ENCODE measurements at regions not wholly inside any gene's neighbourhood (a gene's known extent, or its start where the extent isn't known, plus 50 kb on each side); places are given as distances from the start of the nearest gene placed in this dataset.

GRCh38 chr10:121108051-121108450, 256.9 kb downstream of the WDR11 start:
- 38% methylated on average over 3 of the region's 3 CpGs for WGBS (ENCODE audit: insufficient coverage, insufficient replicate concordance, low lambda C conversion rate, missing lambda C conversion rate)
- no TSS peak for BruUV-seq (replicated peaks)
- no peaks in the 10 kb centered on the region for H3K79me2 ChIP-seq (ENCODE audit: control insufficient read depth, insufficient read depth, low read length)

More at GRCh38 chr10:121108051-121108450, 256.9 kb downstream of the WDR11 start:
- in situ Hi-C loops (cut with MboI), result no loop called here
- H3K9ac ChIP-seq (ENCODE audit: control insufficient read depth, insufficient read depth, low read length), result no peak overlapping the region
- H3K36me3 ChIP-seq (ENCODE audit: control insufficient read depth in 2 of 2, insufficient read depth in 2 of 2, low read length in 1 of 2), result no peaks in the 10 kb centered on the region
- no peak overlapping the region for H2AFZ ChIP-seq (ENCODE audit: control insufficient read depth, low read depth, low read length)
- ChIA-PET SMC1A (ENCODE audit: uncharacterized antibody, unreplicated experiment) (no interaction called here), CTCF (no interaction called here), RAD21 (ENCODE audit: unreplicated experiment) (no interaction called here), POLR2A (no interaction called here)
- TF ChIP-seq RBBP5 (conservative IDR thresholded peaks at IDR 0.05), result no peak
- no peak for TF ChIP-seq ZNF24 (IDR thresholded peaks at IDR 0.05)
- TF ChIP-seq HCFC1 (IDR thresholded peaks at IDR 0.05; ENCODE audit: low read length), result no peak
- TF ChIP-seq RCOR1 (conservative IDR thresholded peaks at IDR 0.05; ENCODE audit: low read depth, low read length), result no peak
- no peak for TF ChIP-seq SIX5 (IDR thresholded peaks at IDR 0.05; ENCODE audit: low read depth, low read length, severe bottlenecking)
- TF ChIP-seq SMAD1 (IDR thresholded peaks at IDR 0.05; ENCODE audit: low read depth, partially characterized antibody), result no peak
- TF ChIP-seq CEBPZ (IDR thresholded peaks at IDR 0.05; ENCODE audit: low read depth, low read length), result no peak
- TF ChIP-seq NR2C1 (IDR thresholded peaks at IDR 0.05), result no peak
- TF ChIP-seq HDGF (IDR thresholded peaks at IDR 0.05), result no peak
- no peak for TF ChIP-seq SMARCA5 (IDR thresholded peaks at IDR 0.05)
- no peak for TF ChIP-seq YBX1 (IDR thresholded peaks at IDR 0.05)
- TF ChIP-seq MYC (IDR thresholded peaks at IDR 0.05; ENCODE audit: insufficient read depth, insufficient read length, insufficient replicate concordance, low read length, severe bottlenecking), result no peak
- TF ChIP-seq TAF1 (IDR thresholded peaks at IDR 0.05; ENCODE audit: borderline replicate concordance, low read depth, low read length), result no peak
- TF ChIP-seq POLR2AphosphoS2 (IDR thresholded peaks at IDR 0.05; ENCODE audit: low read depth, low read length), result no peak
- TF ChIP-seq JUND (IDR thresholded peaks at IDR 0.05; ENCODE audit: low read depth, low read length), result no peak
- TF ChIP-seq PAX8 (IDR thresholded peaks at IDR 0.05), result no peak
- TF ChIP-seq FOS (IDR thresholded peaks at IDR 0.05; ENCODE audit: borderline replicate concordance, extremely low read depth, insufficient read length), result no peak
- TF ChIP-seq TCF12 (IDR thresholded peaks at IDR 0.05; ENCODE audit: low read depth, low read length), result no peak
- TF ChIP-seq NFIC (IDR thresholded peaks at IDR 0.05; ENCODE audit: low read depth, low read length), result no peak
- TF ChIP-seq, protein P1, sequence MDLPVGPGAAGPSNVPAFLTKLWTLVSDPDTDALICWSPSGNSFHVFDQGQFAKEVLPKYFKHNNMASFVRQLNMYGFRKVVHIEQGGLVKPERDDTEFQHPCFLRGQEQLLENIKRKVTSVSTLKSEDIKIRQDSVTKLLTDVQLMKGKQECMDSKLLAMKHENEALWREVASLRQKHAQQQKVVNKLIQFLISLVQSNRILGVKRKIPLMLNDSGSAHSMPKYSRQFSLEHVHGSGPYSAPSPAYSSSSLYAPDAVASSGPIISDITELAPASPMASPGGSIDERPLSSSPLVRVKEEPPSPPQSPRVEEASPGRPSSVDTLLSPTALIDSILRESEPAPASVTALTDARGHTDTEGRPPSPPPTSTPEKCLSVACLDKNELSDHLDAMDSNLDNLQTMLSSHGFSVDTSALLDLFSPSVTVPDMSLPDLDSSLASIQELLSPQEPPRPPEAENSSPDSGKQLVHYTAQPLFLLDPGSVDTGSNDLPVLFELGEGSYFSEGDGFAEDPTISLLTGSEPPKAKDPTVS (IDR thresholded peaks at IDR 0.05; ENCODE audit: low read depth, low read length), result no peak
- H3K27ac ChIP-seq (ENCODE audit: control insufficient read depth, insufficient read depth), result no peak overlapping the region
- H3K9me3 ChIP-seq (replicated peaks; ENCODE audit: control insufficient read depth, insufficient read depth, low read length), result no peaks in the 10 kb centered on the region
- no peak for DNase-seq (ENCODE audit: low read depth, low spot score)
- no peak for FAIRE-seq
- no peaks in the 10 kb centered on the region for H4K20me1 ChIP-seq (ENCODE audit: control insufficient read depth, insufficient read depth)
- intact Hi-C loops (cut with micrococcal nuclease; ENCODE audit: unreplicated experiment), result no loop called here
- no peak overlapping the region for H3K4me3 ChIP-seq
- ATAC-seq, result no peak
- no peak overlapping the region for H3K4me2 ChIP-seq (ENCODE audit: control insufficient read depth, insufficient read depth)
- H3K4me1 ChIP-seq (ENCODE audit: control insufficient read depth, insufficient read depth, low read length), result no peaks in the 10 kb centered on the region
- no peaks in the 10 kb centered on the region; a peak in 1 of 4 replicates for H3K27me3 ChIP-seq (replicated peaks in 1 of 2; ENCODE audit: control insufficient read depth in 2 of 2, insufficient read depth in 2 of 2, low read length in 1 of 2)

All from GM12878 (cell line).